Tibial nerve (tissue), 4 donors: ENCODE measurements at regions not wholly inside any gene's neighbourhood (a gene's known extent, or its start where the extent isn't known, plus 50 kb on each side); places are given as distances from the start of the nearest gene placed in this dataset.

Source experiments
- EP300 ChIP-seq, 2 donors: sonication (generic); formaldehyde crosslinking; IDR thresholded peaks; one replicate each; pipeline ENCODE4 v1.6.1; 2017; ENCODE audit warnings: antibody characterized with exemption in 2 of 2, mild to moderate bottlenecking in 1 of 2
- POLR2A ChIP-seq, 2 donors: fragments of 450-650 bp; IDR thresholded peaks; one replicate each; pipeline ENCODE4 v1.6.1; 2017; ENCODE audit warnings: antibody characterized with exemption in 2 of 2, mild to moderate bottlenecking in 2 of 2, moderate library complexity in 2 of 2
- TF ChIP-seq, protein P1 (sequence below), 5 experiments: fragments of 200-600 bp in 3 of 5; fragments of 450-650 bp in 2 of 5; sonication (generic) in 3 of 5; IDR thresholded peaks; one replicate each; pipeline ENCODE4 v1.5.1; 2016 to 2019; ENCODE audit warnings: antibody characterized with exemption in 5 of 5, mild to moderate bottlenecking in 3 of 5, moderate library complexity in 2 of 5

DNA sequence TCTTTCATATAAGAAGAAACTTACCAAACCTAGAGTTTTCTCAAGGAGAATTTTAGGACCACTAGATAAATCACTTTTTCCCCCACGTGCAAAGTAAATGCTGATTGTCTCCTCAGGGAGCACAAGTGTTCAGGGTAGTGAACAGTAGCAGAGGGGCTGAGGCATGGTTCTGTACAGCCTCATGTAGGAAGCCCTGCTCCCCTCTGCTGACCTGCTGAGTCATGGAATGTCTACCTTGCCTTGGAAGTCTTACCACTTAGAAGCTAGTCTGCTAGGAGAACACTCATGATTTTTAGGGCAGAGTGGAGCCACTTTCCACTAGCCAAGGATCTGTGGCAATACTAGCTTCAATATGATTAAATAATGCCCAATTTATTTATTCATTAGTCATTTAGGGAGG is 2120.6 kb upstream of the RAG2 start:
- TF ChIP-seq, protein P1, sequence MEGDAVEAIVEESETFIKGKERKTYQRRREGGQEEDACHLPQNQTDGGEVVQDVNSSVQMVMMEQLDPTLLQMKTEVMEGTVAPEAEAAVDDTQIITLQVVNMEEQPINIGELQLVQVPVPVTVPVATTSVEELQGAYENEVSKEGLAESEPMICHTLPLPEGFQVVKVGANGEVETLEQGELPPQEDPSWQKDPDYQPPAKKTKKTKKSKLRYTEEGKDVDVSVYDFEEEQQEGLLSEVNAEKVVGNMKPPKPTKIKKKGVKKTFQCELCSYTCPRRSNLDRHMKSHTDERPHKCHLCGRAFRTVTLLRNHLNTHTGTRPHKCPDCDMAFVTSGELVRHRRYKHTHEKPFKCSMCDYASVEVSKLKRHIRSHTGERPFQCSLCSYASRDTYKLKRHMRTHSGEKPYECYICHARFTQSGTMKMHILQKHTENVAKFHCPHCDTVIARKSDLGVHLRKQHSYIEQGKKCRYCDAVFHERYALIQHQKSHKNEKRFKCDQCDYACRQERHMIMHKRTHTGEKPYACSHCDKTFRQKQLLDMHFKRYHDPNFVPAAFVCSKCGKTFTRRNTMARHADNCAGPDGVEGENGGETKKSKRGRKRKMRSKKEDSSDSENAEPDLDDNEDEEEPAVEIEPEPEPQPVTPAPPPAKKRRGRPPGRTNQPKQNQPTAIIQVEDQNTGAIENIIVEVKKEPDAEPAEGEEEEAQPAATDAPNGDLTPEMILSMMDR (IDR thresholded peaks at IDR 0.05), result no peak
- no peak for TF ChIP-seq POLR2A (IDR thresholded peaks at IDR 0.05)
- TF ChIP-seq EP300 (IDR thresholded peaks at IDR 0.05), result no peak
